ENCODE measurements at regions not wholly inside any gene's neighbourhood (a gene's known extent, or its start where the extent isn't known, plus 50 kb on each side); places are given as distances from the start of the nearest gene placed in this dataset.

GRCh38 chr5:8568858-8569257 lies 699.9 kb downstream of the MTRR start:
- Histone ChIP-seq H3K4me1 (ENCODE audit: control insufficient read depth in 1 of 2, insufficient read depth in 2 of 2, low read length in 2 of 2) (no peaks in the 10 kb centered on the region), H3K4me3 (ENCODE audit: low read depth in 1 of 2, low read length in 2 of 2) (no peak overlapping the region), H3K27me3 (ENCODE audit: control insufficient read depth in 1 of 2, insufficient read depth in 2 of 2, low read length in 2 of 2) (no peaks in the 10 kb centered on the region), H3K9me3 (ENCODE audit: control insufficient read depth in 1 of 2, low read length in 2 of 2) (no peaks in the 10 kb centered on the region), H3K27ac (ENCODE audit: low read depth, low read length) (no peak overlapping the region), H3K36me3 (ENCODE audit: control insufficient read depth in 1 of 2, insufficient read depth in 2 of 2, low read length in 2 of 2) (no peaks in the 10 kb centered on the region), H3K9ac (ENCODE audit: low read depth in 1 of 2, low read length in 2 of 2) (no peak overlapping the region)

GRCh38 chr5:8570528-8570927 lies 701.6 kb downstream of the MTRR start:
- no peaks in the 10 kb centered on the region for H3K9me3 ChIP-seq (ENCODE audit: control insufficient read depth in 1 of 2, low read length in 2 of 2)
- H3K9ac ChIP-seq (ENCODE audit: low read depth in 1 of 2, low read length in 2 of 2): no peak overlapping the region
- H3K36me3 ChIP-seq (ENCODE audit: control insufficient read depth in 1 of 2, insufficient read depth in 2 of 2, low read length in 2 of 2): no peaks in the 10 kb centered on the region
- H3K4me3 ChIP-seq (ENCODE audit: low read depth in 1 of 2, low read length in 2 of 2): no peak overlapping the region
- no peaks in the 10 kb centered on the region for H3K4me1 ChIP-seq (ENCODE audit: control insufficient read depth in 1 of 2, insufficient read depth in 2 of 2, low read length in 2 of 2)
- no peak overlapping the region for H3K27ac ChIP-seq (ENCODE audit: low read depth, low read length)
- no peaks in the 10 kb centered on the region for H3K27me3 ChIP-seq (ENCODE audit: control insufficient read depth in 1 of 2, insufficient read depth in 2 of 2, low read length in 2 of 2)

DNA sequence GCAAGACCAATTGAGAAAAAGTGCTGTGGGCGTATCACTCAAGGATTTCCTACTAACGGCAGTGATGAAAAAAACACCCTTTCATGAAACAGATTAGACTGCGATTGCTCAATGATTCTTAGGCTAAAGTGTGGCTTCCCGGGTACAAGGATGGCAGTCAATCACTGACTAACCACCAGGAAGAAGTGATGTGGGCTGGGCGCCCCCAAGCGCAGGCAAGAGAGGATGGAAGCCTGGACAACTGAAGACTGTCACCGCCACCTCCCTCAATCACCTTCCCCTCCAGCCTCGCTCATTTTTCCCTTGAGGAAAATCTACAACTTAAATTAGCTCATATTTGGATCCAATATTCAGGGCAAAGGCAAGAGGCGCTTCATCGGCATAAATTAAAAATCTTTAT lies 707.2 kb downstream of the MTRR start:
- Histone ChIP-seq H3K9ac (ENCODE audit: low read depth in 1 of 2, low read length in 2 of 2) (no peak overlapping the region), H3K4me3 (ENCODE audit: low read depth in 1 of 2, low read length in 2 of 2) (no peak overlapping the region), H3K27me3 (ENCODE audit: control insufficient read depth in 1 of 2, insufficient read depth in 2 of 2, low read length in 2 of 2) (no peaks in the 10 kb centered on the region), H3K27ac (ENCODE audit: low read depth, low read length) (no peak overlapping the region), H3K4me1 (ENCODE audit: control insufficient read depth in 1 of 2, insufficient read depth in 2 of 2, low read length in 2 of 2) (no peaks in the 10 kb centered on the region), H3K36me3 (ENCODE audit: control insufficient read depth in 1 of 2, insufficient read depth in 2 of 2, low read length in 2 of 2) (no peaks in the 10 kb centered on the region), H3K9me3 (ENCODE audit: control insufficient read depth in 1 of 2, low read length in 2 of 2) (no peaks in the 10 kb centered on the region)

- no peak overlapping the region for H3K27ac ChIP-seq (ENCODE audit: low read depth, low read length)
- no peaks in the 10 kb centered on the region for H3K27me3 ChIP-seq (ENCODE audit: control insufficient read depth in 1 of 2, insufficient read depth in 2 of 2, low read length in 2 of 2)
- no peaks in the 10 kb centered on the region for H3K4me1 ChIP-seq (ENCODE audit: control insufficient read depth in 1 of 2, insufficient read depth in 2 of 2, low read length in 2 of 2)
- no peaks in the 10 kb centered on the region for H3K36me3 ChIP-seq (ENCODE audit: control insufficient read depth in 1 of 2, insufficient read depth in 2 of 2, low read length in 2 of 2)
- no peaks in the 10 kb centered on the region for H3K9me3 ChIP-seq (ENCODE audit: control insufficient read depth in 1 of 2, low read length in 2 of 2)
- no peak overlapping the region for H3K9ac ChIP-seq (ENCODE audit: low read depth in 1 of 2, low read length in 2 of 2)
- no peak overlapping the region for H3K4me3 ChIP-seq (ENCODE audit: low read depth in 1 of 2, low read length in 2 of 2)
These were observed 708.8 kb downstream of the MTRR start for GRCh38 chr5:8577792-8578191.

- no peaks in the 10 kb centered on the region for H3K9me3 ChIP-seq (ENCODE audit: control insufficient read depth in 1 of 2, low read length in 2 of 2)
- H3K36me3 ChIP-seq (ENCODE audit: control insufficient read depth in 1 of 2, insufficient read depth in 2 of 2, low read length in 2 of 2): no peaks in the 10 kb centered on the region
- H3K9ac ChIP-seq (ENCODE audit: low read depth in 1 of 2, low read length in 2 of 2): no peak overlapping the region
- no peak overlapping the region for H3K4me3 ChIP-seq (ENCODE audit: low read depth in 1 of 2, low read length in 2 of 2)
- H3K27ac ChIP-seq (ENCODE audit: low read depth, low read length): no peak overlapping the region
- no peaks in the 10 kb centered on the region for H3K27me3 ChIP-seq (ENCODE audit: control insufficient read depth in 1 of 2, insufficient read depth in 2 of 2, low read length in 2 of 2)
- no peaks in the 10 kb centered on the region for H3K4me1 ChIP-seq (ENCODE audit: control insufficient read depth in 1 of 2, insufficient read depth in 2 of 2, low read length in 2 of 2)
These were observed 711.4 kb downstream of the MTRR start for GRCh38 chr5:8580298-8580697.

- no peak overlapping the region for H3K9ac ChIP-seq (ENCODE audit: low read depth in 1 of 2, low read length in 2 of 2)
- H3K4me1 ChIP-seq (ENCODE audit: control insufficient read depth in 1 of 2, insufficient read depth in 2 of 2, low read length in 2 of 2): no peaks in the 10 kb centered on the region
- no peaks in the 10 kb centered on the region for H3K9me3 ChIP-seq (ENCODE audit: control insufficient read depth in 1 of 2, low read length in 2 of 2)
- no peaks in the 10 kb centered on the region for H3K36me3 ChIP-seq (ENCODE audit: control insufficient read depth in 1 of 2, insufficient read depth in 2 of 2, low read length in 2 of 2)
- no peak overlapping the region for H3K4me3 ChIP-seq (ENCODE audit: low read depth in 1 of 2, low read length in 2 of 2)
- H3K27me3 ChIP-seq (ENCODE audit: control insufficient read depth in 1 of 2, insufficient read depth in 2 of 2, low read length in 2 of 2): no peaks in the 10 kb centered on the region
- no peak overlapping the region for H3K27ac ChIP-seq (ENCODE audit: low read depth, low read length)
These were observed 712.1 kb downstream of the MTRR start for GRCh38 chr5:8581047-8581446.

- Histone ChIP-seq H3K4me3 (ENCODE audit: low read depth in 1 of 2, low read length in 2 of 2) (no peak overlapping the region), H3K4me1 (ENCODE audit: control insufficient read depth in 1 of 2, insufficient read depth in 2 of 2, low read length in 2 of 2) (no peaks in the 10 kb centered on the region), H3K36me3 (ENCODE audit: control insufficient read depth in 1 of 2, insufficient read depth in 2 of 2, low read length in 2 of 2) (no peaks in the 10 kb centered on the region), H3K27ac (ENCODE audit: low read depth, low read length) (no peak overlapping the region), H3K27me3 (ENCODE audit: control insufficient read depth in 1 of 2, insufficient read depth in 2 of 2, low read length in 2 of 2) (no peaks in the 10 kb centered on the region), H3K9ac (ENCODE audit: low read depth in 1 of 2, low read length in 2 of 2) (no peak overlapping the region), H3K9me3 (ENCODE audit: control insufficient read depth in 1 of 2, low read length in 2 of 2) (no peaks in the 10 kb centered on the region)
These were observed 716.5 kb downstream of the MTRR start for GRCh38 chr5:8585230-8586018.

- no peak overlapping the region for H3K4me3 ChIP-seq (ENCODE audit: low read depth in 1 of 2, low read length in 2 of 2)
- no peaks in the 10 kb centered on the region for H3K4me1 ChIP-seq (ENCODE audit: control insufficient read depth in 1 of 2, insufficient read depth in 2 of 2, low read length in 2 of 2)
- no peaks in the 10 kb centered on the region for H3K9me3 ChIP-seq (ENCODE audit: control insufficient read depth in 1 of 2, low read length in 2 of 2)
- no peak overlapping the region for H3K9ac ChIP-seq (ENCODE audit: low read depth in 1 of 2, low read length in 2 of 2)
- no peaks in the 10 kb centered on the region for H3K27me3 ChIP-seq (ENCODE audit: control insufficient read depth in 1 of 2, insufficient read depth in 2 of 2, low read length in 2 of 2)
- H3K27ac ChIP-seq (ENCODE audit: low read depth, low read length): no peak overlapping the region
- no peaks in the 10 kb centered on the region for H3K36me3 ChIP-seq (ENCODE audit: control insufficient read depth in 1 of 2, insufficient read depth in 2 of 2, low read length in 2 of 2)
These were observed 722.0 kb downstream of the MTRR start for GRCh38 chr5:8590959-8591358.

GRCh38 chr5:8598356-8598755 lies 729.4 kb downstream of the MTRR start:
- Histone ChIP-seq H3K27me3 (ENCODE audit: control insufficient read depth in 1 of 2, insufficient read depth in 2 of 2, low read length in 2 of 2) (no peaks in the 10 kb centered on the region), H3K36me3 (ENCODE audit: control insufficient read depth in 1 of 2, insufficient read depth in 2 of 2, low read length in 2 of 2) (no peaks in the 10 kb centered on the region), H3K9me3 (ENCODE audit: control insufficient read depth in 1 of 2, low read length in 2 of 2) (no peaks in the 10 kb centered on the region), H3K9ac (ENCODE audit: low read depth in 1 of 2, low read length in 2 of 2) (no peak overlapping the region), H3K4me3 (ENCODE audit: low read depth in 1 of 2, low read length in 2 of 2) (no peak overlapping the region), H3K27ac (ENCODE audit: low read depth, low read length) (no peak overlapping the region), H3K4me1 (ENCODE audit: control insufficient read depth in 1 of 2, insufficient read depth in 2 of 2, low read length in 2 of 2) (no peaks in the 10 kb centered on the region)

DNA sequence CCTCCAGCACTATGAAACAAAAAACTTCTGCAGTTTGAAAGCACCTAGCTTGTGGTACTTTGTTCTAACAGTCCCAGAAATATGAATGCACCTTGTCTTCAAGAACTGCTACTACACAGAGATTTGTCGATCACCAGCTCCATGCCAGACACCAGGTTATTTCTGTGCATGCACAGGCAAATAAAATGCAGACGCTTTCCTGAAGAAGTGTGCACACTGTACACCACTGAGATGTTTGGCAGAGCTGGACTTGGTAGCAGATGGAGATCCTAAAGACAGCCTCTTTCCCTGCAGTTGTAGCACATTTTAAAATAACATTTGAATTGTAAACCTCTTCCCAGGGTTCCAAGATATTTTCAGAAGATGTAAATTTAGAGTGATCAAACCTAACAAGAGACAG lies 730.0 kb downstream of the MTRR start:
- Histone ChIP-seq H3K9ac (ENCODE audit: low read depth in 1 of 2, low read length in 2 of 2) (no peak overlapping the region), H3K4me1 (ENCODE audit: control insufficient read depth in 1 of 2, insufficient read depth in 2 of 2, low read length in 2 of 2) (no peaks in the 10 kb centered on the region), H3K4me3 (ENCODE audit: low read depth in 1 of 2, low read length in 2 of 2) (no peak overlapping the region), H3K9me3 (ENCODE audit: control insufficient read depth in 1 of 2, low read length in 2 of 2) (no peaks in the 10 kb centered on the region), H3K27me3 (ENCODE audit: control insufficient read depth in 1 of 2, insufficient read depth in 2 of 2, low read length in 2 of 2) (no peaks in the 10 kb centered on the region), H3K27ac (ENCODE audit: low read depth, low read length) (no peak overlapping the region), H3K36me3 (ENCODE audit: control insufficient read depth in 1 of 2, insufficient read depth in 2 of 2, low read length in 2 of 2) (no peaks in the 10 kb centered on the region)

All from duodenal mucosa (tissue), 2 donors.